ENCODE measurements at regions not wholly inside any gene's neighbourhood (a gene's known extent, or its start where the extent isn't known, plus 50 kb on each side); places are given as distances from the start of the nearest gene placed in this dataset.

GRCh38 chr7:117972606-117973005 lies 99.4 kb upstream of the CTTNBP2 start:
- TF ChIP-seq CTCF (IDR thresholded peaks at IDR 0.05; ENCODE audit: low read depth, low read length) (no peak), EZH2phosphoT487 (IDR thresholded peaks at IDR 0.05; ENCODE audit: low read depth) (no peak)

Data from OCI-LY3 (cell line).